ENCODE measurements at regions not wholly inside any gene's neighbourhood (a gene's known extent, or its start where the extent isn't known, plus 50 kb on each side); places are given as distances from the start of the nearest gene placed in this dataset.
A peak's percentile ranks its signal among the peaks of the same experiment; 100 is the strongest.

DNA sequence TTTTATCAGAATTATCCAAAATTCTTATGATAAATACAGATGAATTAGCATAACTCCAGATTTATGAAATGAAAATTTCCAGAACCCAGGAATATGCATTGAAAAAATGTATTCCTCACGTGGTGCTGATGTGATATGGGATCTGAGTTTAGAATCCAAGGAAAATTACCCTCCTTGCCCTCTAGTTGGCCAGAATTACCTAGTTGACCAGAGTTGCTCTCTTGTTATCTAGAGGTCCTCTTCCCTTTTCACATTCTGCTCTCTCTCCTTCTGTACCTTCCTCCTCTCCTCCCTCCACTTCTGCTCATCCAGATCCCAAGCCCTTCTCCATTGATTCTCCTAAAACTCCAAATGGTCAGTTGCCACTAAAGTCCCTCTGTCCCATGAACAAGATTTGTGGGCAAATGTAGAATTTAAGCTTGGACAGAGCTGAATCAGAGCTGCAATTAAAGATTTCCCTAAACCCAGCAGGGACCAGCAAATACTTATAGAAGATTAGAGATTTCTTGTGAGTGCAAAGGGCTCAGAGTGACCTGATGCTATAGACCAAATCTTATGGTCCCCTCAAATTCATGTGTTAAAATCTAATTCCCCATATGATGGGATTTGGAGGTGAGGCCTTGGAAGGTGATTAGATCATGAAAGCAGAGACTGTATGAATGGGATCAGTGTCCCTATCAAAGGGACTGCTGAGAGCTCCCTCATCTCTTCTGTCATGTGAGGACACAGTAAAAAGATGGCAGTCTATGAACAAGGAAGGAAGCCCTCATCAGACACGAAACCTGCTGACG lies 103.2 kb upstream of the IGLL5 start:
- ATAC-seq (replicated peaks in 1 of 4) (no peak), DNase-seq (no peak)
- ChIA-PET POLR2A (no interaction called here), CTCF (interaction anchor here in 1 of 2 donors (1.1 kb wide), 1 partner anchor 61 kb away, joined by 3 read pairs; no protein-coding TSS in a partner anchor)
- Mint-ChIP-seq H3K36me3 (no peaks in the 10 kb centered on the region), H3K4me3 (no peak overlapping the region), H3K27me3 (peaks cover 0 to 5% of the 10 kb centered on the region in 2 donors), H3K4me1 (peaks cover 0 to 22% (median 17%) of the 10 kb centered on the region in 3 donors), H3K27ac (peak overlapping the region in 1 of 2 donors; percentile 58), H3K9me3 (no peaks in the 10 kb centered on the region)
- peaks cover 0 to 30% of the 10 kb centered on the region in 2 experiments for H3K4me1 ChIP-seq (ENCODE audit: control insufficient read depth in 1 of 2, extremely low read depth in 1 of 2, insufficient read depth in 2 of 2, low read length in 2 of 2)
- H3K4me3 ChIP-seq (ENCODE audit: control insufficient read depth in 1 of 2, extremely low read depth in 1 of 2, low read length in 1 of 2): no peak overlapping the region
- H3K36me3 ChIP-seq (ENCODE audit: control insufficient read depth in 2 of 2, extremely low read depth in 1 of 2, insufficient read depth in 1 of 2, low read length in 1 of 2): no peaks in the 10 kb centered on the region
- 56% methylated on average over 2 of the region's 3 CpGs for WGBS (ENCODE audit: insufficient coverage)
- no peaks in the 10 kb centered on the region for H3K9me3 ChIP-seq
- no peak overlapping the region for H3K27ac ChIP-seq (ENCODE audit: low read length)
- H3K27me3 ChIP-seq (replicated peaks in 1 of 2; ENCODE audit: control insufficient read depth in 2 of 2, extremely low read depth in 1 of 2, insufficient read depth in 2 of 2, low read length in 1 of 2): peaks cover 0 to 3% of the 10 kb centered on the region in 2 experiments

- Mint-ChIP-seq H3K9me3 (no peaks in the 10 kb centered on the region), H3K27me3 (peaks cover 0 to 5% of the 10 kb centered on the region in 2 donors), H3K4me1 (peaks cover 8 to 33% (median 28%) of the 10 kb centered on the region in 3 donors), H3K36me3 (no peaks in the 10 kb centered on the region), H3K27ac (peak overlapping the region in 1 of 2 donors; percentile 60), H3K4me3 (no peak overlapping the region)
- CTCF ChIA-PET: interaction anchor here in 1 of 2 donors (1.2 kb wide), 1 partner anchor 99 kb away, joined by 4 read pairs; no protein-coding TSS in a partner anchor
- no peak for DNase-seq
- Histone ChIP-seq H3K27ac (ENCODE audit: low read length) (peak overlapping the region; percentile 26), H3K4me3 (ENCODE audit: control insufficient read depth in 1 of 2, extremely low read depth in 1 of 2, low read length in 1 of 2) (no peak overlapping the region), H3K36me3 (ENCODE audit: control insufficient read depth in 2 of 2, extremely low read depth in 1 of 2, insufficient read depth in 1 of 2, low read length in 1 of 2) (no peaks in the 10 kb centered on the region), H3K4me1 (ENCODE audit: control insufficient read depth in 1 of 2, extremely low read depth in 1 of 2, insufficient read depth in 2 of 2, low read length in 2 of 2) (peaks cover 8 to 40% of the 10 kb centered on the region in 2 experiments), H3K27me3 (replicated peaks in 1 of 2; ENCODE audit: control insufficient read depth in 2 of 2, extremely low read depth in 1 of 2, insufficient read depth in 2 of 2, low read length in 1 of 2) (peaks cover 0 to 3% of the 10 kb centered on the region in 2 experiments), H3K9me3 (no peaks in the 10 kb centered on the region)
- ATAC-seq (replicated peaks in 1 of 4): no peak
- POLR2A ChIA-PET: no interaction called here
- WGBS (ENCODE audit: insufficient coverage): 95% methylated on average over 7 of the region's 13 CpGs
These were observed 102.1 kb upstream of the IGLL5 start for GRCh38 chr22:22785316-22786065.

DNA sequence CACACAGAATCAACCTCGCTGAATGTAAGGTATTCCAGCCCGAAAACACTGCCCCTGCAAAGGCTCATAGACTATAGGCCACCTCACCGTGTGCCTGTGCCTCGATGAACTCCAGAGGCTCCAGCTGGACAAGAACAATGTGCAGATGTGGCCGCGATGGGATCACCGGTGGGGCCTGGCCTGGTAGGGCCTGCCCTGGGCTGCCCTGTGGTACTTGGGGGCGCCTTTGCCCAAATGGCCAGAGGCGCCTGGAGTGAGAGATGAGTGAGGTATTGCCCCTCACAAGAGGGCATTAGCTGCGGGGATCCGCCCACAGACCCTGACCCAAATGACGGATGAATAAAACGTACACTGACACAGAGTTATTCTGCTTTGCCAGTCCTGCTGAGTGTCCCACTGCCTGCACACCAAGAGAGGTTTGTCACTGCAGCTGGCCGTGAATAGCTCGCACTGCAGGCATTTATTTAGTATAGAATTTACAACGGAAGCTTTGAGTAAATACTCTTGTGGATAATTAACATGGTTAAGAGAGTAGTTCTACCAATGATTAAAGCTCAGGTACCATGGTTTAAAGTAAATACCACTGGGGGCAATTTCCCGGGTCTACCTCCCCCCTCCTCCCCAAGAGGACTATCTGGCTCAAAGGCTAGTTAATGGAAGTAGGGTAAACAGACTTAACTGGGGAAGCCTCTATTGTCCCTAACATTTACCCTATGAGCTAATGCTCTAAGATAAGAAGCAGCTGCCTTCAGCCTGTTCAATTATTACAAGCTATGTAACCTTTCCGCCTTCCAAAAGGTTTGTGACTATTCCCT lies 101.1 kb upstream of the IGLL5 start:
- CTCF ChIA-PET: interaction anchor here in 1 of 2 donors (1.2 kb wide), 1 partner anchor 98 kb away, joined by 4 read pairs; no protein-coding TSS in a partner anchor
- Mint-ChIP-seq H3K9me3 (no peaks in the 10 kb centered on the region), H3K36me3 (no peaks in the 10 kb centered on the region), H3K27me3 (peaks cover 0 to 5% of the 10 kb centered on the region in 2 donors), H3K27ac (peak overlapping the region; percentile 60 to 68), H3K4me3 (peak overlapping the region in 1 of 3 donors; percentile 34), H3K4me1 (peaks cover 18 to 43% (median 36%) of the 10 kb centered on the region in 3 donors)
- POLR2A ChIA-PET: no interaction called here
- DNase-seq (no peak), ATAC-seq (replicated peaks in 1 of 4) (no peak)
- Histone ChIP-seq H3K9me3 (no peaks in the 10 kb centered on the region), H3K4me3 (ENCODE audit: control insufficient read depth in 1 of 2, extremely low read depth in 1 of 2, low read length in 1 of 2) (no peak overlapping the region), H3K4me1 (ENCODE audit: control insufficient read depth in 1 of 2, extremely low read depth in 1 of 2, insufficient read depth in 2 of 2, low read length in 2 of 2) (peaks cover 14 to 50% of the 10 kb centered on the region in 2 experiments), H3K27me3 (replicated peaks in 1 of 2; ENCODE audit: control insufficient read depth in 2 of 2, extremely low read depth in 1 of 2, insufficient read depth in 2 of 2, low read length in 1 of 2) (peaks cover 0 to 3% of the 10 kb centered on the region in 2 experiments), H3K27ac (ENCODE audit: low read length) (peak overlapping the region; percentile 75), H3K36me3 (ENCODE audit: control insufficient read depth in 2 of 2, extremely low read depth in 1 of 2, insufficient read depth in 1 of 2, low read length in 1 of 2) (no peaks in the 10 kb centered on the region)
- WGBS (ENCODE audit: insufficient coverage): 80% methylated on average over 10 of the region's 18 CpGs

- H3K4me1 ChIP-seq (ENCODE audit: control insufficient read depth in 1 of 2, extremely low read depth in 1 of 2, insufficient read depth in 2 of 2, low read length in 2 of 2): peaks cover 16 to 57% of the 10 kb centered on the region in 2 experiments
- DNase-seq (no peak), ATAC-seq (replicated peaks in 1 of 4) (no peak)
- peak overlapping the region; percentile 8 to 68 for H3K27ac Mint-ChIP-seq
- peaks cover 25 to 49% (median 43%) of the 10 kb centered on the region in 3 donors for H3K4me1 Mint-ChIP-seq
- 100% methylated on average over 3 of the region's 6 CpGs for WGBS (ENCODE audit: insufficient coverage)
- H3K36me3 ChIP-seq (ENCODE audit: control insufficient read depth in 2 of 2, extremely low read depth in 1 of 2, insufficient read depth in 1 of 2, low read length in 1 of 2): no peaks in the 10 kb centered on the region
- H3K27me3 ChIP-seq (replicated peaks in 1 of 2; ENCODE audit: control insufficient read depth in 2 of 2, extremely low read depth in 1 of 2, insufficient read depth in 2 of 2, low read length in 1 of 2): peaks cover 0 to 3% of the 10 kb centered on the region in 2 experiments
- H3K27me3 Mint-ChIP-seq: peaks cover 0 to 5% of the 10 kb centered on the region in 2 donors
- ChIA-PET POLR2A (no interaction called here), CTCF (interaction anchor here in 1 of 2 donors (1.2 to 3.0 kb wide), 4 partner anchors 42 to 97 kb away, joined by 4 to 22 read pairs (median 8); no protein-coding TSS in a partner anchor)
- H3K4me3 ChIP-seq (ENCODE audit: control insufficient read depth in 1 of 2, extremely low read depth in 1 of 2, low read length in 1 of 2): no peak overlapping the region
- H3K27ac ChIP-seq (ENCODE audit: low read length): peak overlapping the region; percentile 75
- H3K9me3 Mint-ChIP-seq: no peaks in the 10 kb centered on the region
- no peaks in the 10 kb centered on the region for H3K36me3 Mint-ChIP-seq
- H3K4me3 Mint-ChIP-seq: peak overlapping the region in 1 of 3 donors; percentile 34
- H3K9me3 ChIP-seq: no peaks in the 10 kb centered on the region
These were observed 100.5 kb upstream of the IGLL5 start for GRCh38 chr22:22787151-22787550.

GRCh38 chr22:22787786-22788459 lies 99.7 kb upstream of the IGLL5 start:
- Mint-ChIP-seq H3K27ac (peak overlapping the region; percentile 82 to 84), H3K27me3 (peaks cover 0 to 5% of the 10 kb centered on the region in 2 donors), H3K4me1 (peaks cover 29 to 57% (median 49%) of the 10 kb centered on the region in 3 donors), H3K36me3 (no peaks in the 10 kb centered on the region), H3K4me3 (no peak overlapping the region), H3K9me3 (no peaks in the 10 kb centered on the region)
- peaks cover 0 to 3% of the 10 kb centered on the region in 2 experiments for H3K27me3 ChIP-seq (replicated peaks in 1 of 2; ENCODE audit: control insufficient read depth in 2 of 2, extremely low read depth in 1 of 2, insufficient read depth in 2 of 2, low read length in 1 of 2)
- DNase-seq: peak; percentile 24 to 82 (median 58)
- CTCF ChIA-PET: interaction anchor here in 1 of 2 donors (1.0 to 3.0 kb wide), 12 partner anchors 13 to 168 kb away, joined by 3 to 22 read pairs (median 5); no protein-coding TSS in a partner anchor
- H3K36me3 ChIP-seq (ENCODE audit: control insufficient read depth in 2 of 2, extremely low read depth in 1 of 2, insufficient read depth in 1 of 2, low read length in 1 of 2): no peaks in the 10 kb centered on the region
- ATAC-seq (replicated peaks in 1 of 4): peak; percentile 66 to 78 (median 68)
- 27% methylated on average over 7 of the region's 9 CpGs for WGBS (ENCODE audit: insufficient coverage)
- H3K4me3 ChIP-seq (ENCODE audit: control insufficient read depth in 1 of 2, extremely low read depth in 1 of 2, low read length in 1 of 2): no peak overlapping the region
- H3K4me1 ChIP-seq (ENCODE audit: control insufficient read depth in 1 of 2, extremely low read depth in 1 of 2, insufficient read depth in 2 of 2, low read length in 2 of 2): peaks cover 16 to 64% of the 10 kb centered on the region in 2 experiments
- H3K9me3 ChIP-seq: no peaks in the 10 kb centered on the region
- POLR2A ChIA-PET: interaction anchor here in 1 of 2 donors (0.8 kb wide), 1 partner anchor 30 kb away, joined by 4 read pairs; no protein-coding TSS in a partner anchor
- H3K27ac ChIP-seq (ENCODE audit: low read length): peak overlapping the region; percentile 80
